GM23248 (cell line): ENCODE measurements at regions not wholly inside any gene's neighbourhood (a gene's known extent, or its start where the extent isn't known, plus 50 kb on each side); places are given as distances from the start of the nearest gene placed in this dataset.

Source experiments
- EZH2 ChIP-seq: fragments of 200-600 bp; sonication (generic); IDR thresholded peaks from 2 replicates; pipeline ENCODE4 v1.6.1; 2018; ENCODE audit warnings: antibody characterized with exemption, mild to moderate bottlenecking; ENCODE audit not compliant: insufficient read depth, poor library complexity, severe bottlenecking
- EZH2phosphoT487 ChIP-seq: fragments of 200-600 bp; sonication (generic); IDR thresholded peaks from 2 replicates; pipeline ENCODE4 v1.6.1; 2018; ENCODE audit warnings: antibody characterized with exemption, moderate library complexity, mild to moderate bottlenecking, low read depth; ENCODE audit not compliant: insufficient read depth

DNA sequence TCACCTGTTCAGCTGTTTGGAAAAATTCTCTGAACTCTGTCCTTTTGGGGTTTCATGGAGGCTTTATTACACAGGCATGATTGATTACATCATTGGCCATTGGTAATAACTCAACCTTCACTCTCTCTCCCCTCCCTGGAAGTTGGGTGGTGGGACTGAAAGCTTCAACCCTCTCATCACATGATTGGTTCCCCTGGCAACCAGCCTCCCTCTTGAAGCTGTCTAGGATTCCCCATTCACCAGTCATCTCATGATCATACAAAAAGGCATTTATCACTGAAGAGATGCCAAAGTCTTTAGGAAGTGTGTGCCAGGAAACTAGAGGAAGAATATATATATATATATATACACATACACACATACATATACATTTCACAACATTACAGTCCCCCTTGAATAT lies 228.5 kb downstream of the ZNF326 start:
- no peak for TF ChIP-seq EZH2phosphoT487
- no peak for TF ChIP-seq EZH2
